ENCODE measurements at regions not wholly inside any gene's neighbourhood (a gene's known extent, or its start where the extent isn't known, plus 50 kb on each side); places are given as distances from the start of the nearest gene placed in this dataset.
"Not testable (repeated sequence)": the region's sequence is repeated elsewhere in the genome, so short reads cannot be mapped to it uniquely, and the experiment has no call there.

DNA sequence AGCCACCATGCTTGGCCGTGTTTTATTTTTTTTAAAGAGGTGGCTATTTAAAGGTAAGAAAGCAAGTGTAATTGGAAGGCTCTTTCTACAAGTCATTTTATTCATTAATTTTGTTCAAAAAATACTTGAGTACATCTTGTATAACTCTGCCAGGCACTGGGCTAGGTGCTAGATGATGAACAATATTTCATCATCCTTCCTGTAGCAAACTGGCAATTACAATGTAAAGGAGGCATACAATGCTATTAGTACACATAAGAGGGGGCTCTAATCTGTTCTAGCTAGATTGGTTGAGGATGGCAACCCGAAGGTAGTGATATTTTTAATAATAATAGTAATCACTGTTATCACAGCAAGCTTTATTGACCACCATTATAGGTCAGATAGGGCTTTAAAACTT, 215.5 kb upstream of the KLF14 start:
- DNase-seq = no peak

DNA sequence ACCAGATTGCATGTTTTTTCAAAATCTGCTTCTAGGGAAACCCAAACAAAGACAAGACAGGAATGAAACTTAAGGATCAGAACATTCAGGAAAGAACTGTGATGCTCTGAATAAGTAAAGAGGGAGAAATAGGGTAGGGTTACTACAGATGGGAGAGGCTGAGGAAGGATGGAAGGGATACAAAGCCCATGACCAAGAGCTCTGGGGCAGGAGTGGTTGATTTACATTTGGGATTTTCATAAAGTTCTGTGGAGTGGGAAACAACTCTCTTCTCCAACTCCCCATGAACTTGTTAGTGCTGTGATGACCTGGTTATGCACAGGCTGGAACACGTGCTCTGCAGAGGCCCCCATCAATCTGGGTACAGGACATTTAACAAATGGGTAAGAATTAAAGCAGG, 216.0 kb upstream of the KLF14 start:
- DNase-seq = no peak

GRCh38 chr7:130950741-130951140, 216.7 kb upstream of the KLF14 start:
- no peak for DNase-seq

- no peak for DNase-seq
Observed at GRCh38 chr7:130951303-130951975, 217.4 kb upstream of the KLF14 start.

DNA sequence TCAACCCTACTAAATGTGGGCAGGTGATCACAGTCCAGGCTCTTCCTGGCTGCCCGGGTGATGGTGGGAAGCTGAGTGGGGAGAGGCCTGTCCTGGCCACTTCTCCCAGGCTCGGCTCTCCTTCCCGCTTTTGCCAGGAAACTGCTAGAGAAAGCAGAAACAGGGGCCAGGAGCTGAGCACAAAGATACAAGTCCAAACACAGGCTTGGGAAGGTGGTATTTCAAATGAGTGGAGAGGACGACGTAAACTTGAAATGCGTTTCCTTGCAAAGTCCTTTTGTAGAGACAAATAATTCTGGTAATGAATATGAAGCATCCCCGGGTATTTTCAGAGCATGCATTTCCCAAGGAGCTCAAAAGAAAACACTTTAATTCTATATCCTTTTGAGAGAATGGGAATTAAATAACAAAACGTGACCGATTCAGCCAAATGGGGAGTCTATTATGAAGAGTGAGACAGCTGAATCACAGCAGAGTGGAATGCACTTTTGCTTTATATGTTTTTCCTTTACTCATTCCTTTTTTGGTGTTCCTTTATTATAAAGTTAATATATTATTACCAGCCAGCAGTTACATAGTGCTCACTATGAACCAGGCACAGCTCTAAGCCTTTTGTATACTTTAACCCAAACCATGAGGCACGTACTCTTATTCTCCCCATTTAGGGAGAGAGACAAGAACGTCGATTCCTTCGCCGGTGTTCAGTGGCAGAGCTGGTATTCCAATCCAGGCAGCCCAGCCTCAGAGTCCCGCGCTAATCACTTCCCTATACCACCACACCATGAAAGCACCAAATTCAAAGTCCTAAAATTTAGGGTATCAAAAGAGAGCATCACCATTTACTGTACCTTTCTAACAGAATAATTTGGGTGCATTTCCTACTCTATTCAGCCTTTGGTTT, 218.2 kb upstream of the KLF14 start:
- DNase-seq = no peak

DNA sequence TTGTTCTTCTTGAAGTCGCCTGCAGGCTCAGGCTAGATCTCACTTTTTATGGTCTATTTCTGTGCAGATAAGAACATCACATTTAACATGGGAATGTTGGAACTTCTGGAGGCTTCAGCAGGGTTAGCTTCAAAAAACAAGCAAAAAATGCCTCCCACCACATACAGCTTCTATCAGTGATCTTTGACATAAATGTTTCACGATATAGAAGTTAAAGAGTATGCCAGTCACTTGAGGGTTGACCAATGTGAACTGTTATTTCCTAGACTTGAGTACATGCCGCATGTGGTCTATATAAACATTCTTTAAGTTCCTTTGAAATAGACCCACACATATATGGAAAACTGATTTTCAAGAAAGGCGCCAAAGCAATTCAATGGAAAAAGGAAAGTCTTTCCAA, 219.2 kb upstream of the KLF14 start:
- DNase-seq = no peak

GRCh38 chr7:130954918-130955564, 221.0 kb upstream of the KLF14 start:
- DNase-seq = no peak

GRCh38 chr7:130955565-130955919, 221.5 kb upstream of the KLF14 start:
- DNase-seq = no peak

DNA sequence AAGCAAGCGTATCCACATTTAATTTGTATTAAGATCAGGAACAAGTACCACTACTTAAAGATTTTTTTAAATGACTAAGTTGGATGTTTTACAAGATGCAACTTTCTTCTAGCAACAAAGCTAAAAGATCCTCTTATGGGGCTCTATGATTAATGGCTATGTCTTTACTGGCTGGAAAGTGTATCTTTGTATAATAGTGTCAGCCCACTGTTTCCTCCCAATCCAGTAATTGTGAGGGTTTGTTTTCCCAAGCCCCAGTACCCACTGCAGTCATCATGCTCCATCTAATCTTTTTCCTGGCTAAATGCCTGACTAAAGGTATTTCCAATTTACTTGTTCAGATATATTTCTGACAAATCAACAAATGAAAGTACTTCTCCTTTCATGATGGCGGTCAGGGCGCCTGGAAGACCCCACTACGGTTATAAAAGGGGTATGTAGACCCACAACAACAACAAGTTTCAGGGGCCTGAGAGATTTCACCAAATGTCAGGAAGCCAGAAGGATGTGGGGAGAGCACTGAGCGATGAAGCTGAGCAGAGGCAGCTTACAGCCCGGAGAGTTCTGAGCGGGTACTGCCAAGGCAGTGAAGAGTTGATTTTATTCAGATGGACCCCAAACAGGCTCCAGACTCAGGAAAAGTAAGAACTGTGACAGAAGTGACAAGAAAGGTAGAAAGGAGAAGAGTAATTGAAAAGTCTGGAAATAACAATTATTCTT, 222.6 kb upstream of the KLF14 start:
- no peak for DNase-seq

DNA sequence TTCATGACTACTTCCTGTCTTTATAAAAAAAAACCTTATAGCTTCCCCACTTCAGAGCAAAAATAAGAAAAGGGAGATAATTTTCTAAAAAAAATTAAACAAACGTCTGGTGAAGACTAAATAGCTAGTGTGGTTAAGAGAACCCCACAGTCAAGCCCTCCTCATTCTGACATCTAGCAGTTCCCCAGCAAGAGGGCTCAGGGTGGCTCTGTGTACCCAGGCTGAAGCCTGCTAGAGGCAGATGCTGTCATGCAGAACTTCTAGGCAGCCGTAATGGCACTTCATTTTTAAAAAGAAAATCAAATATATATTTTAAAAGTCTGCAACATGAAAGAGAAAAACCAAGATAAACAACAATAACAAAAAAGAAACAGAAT, 223.1 kb upstream of the KLF14 start:
- DNase-seq = no peak

DNA sequence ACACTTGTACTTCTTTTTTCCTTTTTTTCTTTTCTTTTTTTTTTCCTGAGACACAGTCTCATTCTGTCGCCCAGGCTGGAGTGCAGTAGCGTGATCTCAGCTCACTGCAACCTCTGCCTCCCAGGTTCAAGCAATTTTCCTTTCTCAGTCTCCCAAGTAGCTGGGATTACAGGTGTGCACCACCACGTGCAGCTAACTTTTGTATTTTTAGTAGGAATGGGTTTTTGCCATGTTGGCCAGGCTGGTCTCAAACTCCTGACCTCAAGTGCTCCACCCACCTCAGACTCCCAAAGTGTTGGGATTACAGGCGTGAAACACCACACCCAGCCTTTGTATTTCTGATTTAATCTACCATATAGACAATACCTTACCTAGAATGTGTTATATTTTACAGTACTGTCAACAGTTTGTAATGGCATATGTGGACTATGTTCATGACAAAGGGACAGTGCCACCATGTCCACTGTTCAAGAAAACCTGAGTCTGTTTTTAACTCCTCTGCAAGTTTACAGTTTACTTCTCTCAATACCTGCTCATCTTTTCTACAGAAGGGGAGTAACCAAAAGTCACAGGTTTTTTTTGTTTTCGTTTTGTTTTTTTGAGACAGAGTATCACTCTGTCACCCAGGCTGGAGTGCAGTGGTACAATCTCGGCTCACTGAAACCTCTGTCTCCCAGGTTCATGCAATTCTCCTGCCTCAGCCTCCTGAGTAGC, 223.9 kb upstream of the KLF14 start:
- DNase-seq = not testable (repeated sequence)

- no peak for DNase-seq
Observed at GRCh38 chr7:130958846-130959245, 224.8 kb upstream of the KLF14 start.

DNA sequence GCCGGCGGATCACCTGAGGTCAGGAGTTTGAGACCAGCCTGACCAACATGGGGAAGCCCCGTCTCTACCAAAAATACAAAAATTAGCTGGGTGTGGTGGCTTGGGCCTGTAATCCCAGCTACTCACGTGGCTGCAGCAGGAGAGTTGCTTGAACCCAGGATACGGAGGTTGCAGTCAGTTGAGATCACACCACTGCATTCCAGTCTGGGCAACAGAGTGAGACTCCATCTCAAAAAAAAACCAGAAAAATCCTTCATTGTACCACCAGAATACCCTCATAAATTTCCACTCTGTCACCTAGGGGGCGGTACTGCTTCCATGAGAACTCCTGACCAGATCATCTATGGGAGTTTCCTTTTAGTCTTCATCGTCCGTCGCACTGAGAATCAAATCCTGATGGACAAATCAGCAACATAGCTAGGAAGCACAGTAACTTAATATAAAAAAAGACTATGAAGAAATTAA, 225.8 kb upstream of the KLF14 start:
- DNase-seq = no peak

GRCh38 chr7:130960208-130960988, 226.4 kb upstream of the KLF14 start:
- no peak for DNase-seq

- DNase-seq = peak; percentile 17 to 50 (median 40)
Observed at GRCh38 chr7:130961128-130961601, 227.2 kb upstream of the KLF14 start.

DNA sequence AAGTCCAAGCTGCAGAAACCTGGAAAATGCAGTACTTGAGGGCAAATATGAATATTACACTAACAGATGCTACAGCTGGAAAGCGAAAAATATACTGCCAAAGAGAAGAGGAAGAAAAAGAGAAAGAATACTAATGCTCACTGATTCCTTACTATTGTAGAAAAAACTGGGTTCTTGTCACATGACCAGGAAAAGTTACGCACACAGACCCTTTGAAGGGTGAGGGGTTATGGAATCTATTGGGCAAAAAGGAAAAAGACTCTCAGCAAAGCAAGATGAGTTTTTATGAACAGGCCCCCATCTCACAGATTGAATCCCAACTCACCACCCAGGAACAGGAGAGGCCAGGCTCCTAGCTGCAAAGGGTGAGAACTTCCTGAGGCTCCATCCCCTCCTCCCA, 228.1 kb upstream of the KLF14 start:
- no peak for DNase-seq

GRCh38 chr7:130963339-130963738, 229.3 kb upstream of the KLF14 start:
- DNase-seq = no peak

DNA sequence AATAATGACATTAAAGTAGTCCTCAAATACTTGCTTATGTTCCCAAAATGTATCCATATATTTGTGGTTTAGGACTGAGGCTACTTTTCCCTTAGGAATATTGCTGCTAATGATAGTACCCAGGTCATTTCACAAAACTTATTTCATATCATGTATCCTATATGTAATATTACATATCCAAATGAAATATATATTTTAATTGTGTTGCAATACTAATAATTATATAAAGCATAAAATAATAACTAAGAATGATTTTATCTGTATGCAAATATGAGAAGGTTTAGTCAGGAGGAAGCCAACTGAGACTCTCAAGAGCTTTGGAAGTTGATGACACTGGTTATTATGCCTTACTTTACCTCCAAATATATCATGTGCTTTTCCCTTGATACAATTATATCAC, 231.5 kb upstream of the KLF14 start:
- no peak for DNase-seq

GRCh38 chr7:130966246-130967009, 232.4 kb upstream of the KLF14 start:
- DNase-seq = no peak

DNA sequence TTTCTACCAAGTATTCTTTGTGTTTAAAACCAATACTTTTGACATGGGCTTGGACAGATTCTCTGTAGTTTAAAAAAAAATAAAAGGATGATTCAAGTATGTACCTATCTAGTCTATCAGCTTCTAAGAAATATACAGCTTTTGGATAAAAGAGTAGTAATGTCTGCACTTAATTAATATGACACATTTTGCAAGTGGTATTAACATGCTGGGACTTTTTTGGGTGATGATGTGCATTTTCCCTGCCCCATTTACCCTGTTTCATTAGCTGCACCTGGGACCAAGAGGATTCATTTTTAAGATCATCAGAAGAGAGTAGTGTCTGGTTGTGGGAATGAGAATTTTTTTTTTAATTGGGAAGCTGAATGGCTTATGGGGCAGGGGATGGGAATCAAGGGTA, 236.2 kb upstream of the KLF14 start:
- no peak for DNase-seq

- DNase-seq = no peak
Observed at GRCh38 chr7:130970696-130971095, 236.7 kb upstream of the KLF14 start.

All from activated naive CD4-positive, alpha-beta T cell (primary cell).